GM06990 (cell line): ENCODE measurements at regions not wholly inside any gene's neighbourhood (a gene's known extent, or its start where the extent isn't known, plus 50 kb on each side); places are given as distances from the start of the nearest gene placed in this dataset.

Source experiments
- DNase-seq: peaks from one replicate; pipeline ENCODE4 v3.0.0-alpha.2; 2011; ENCODE audit not compliant: insufficient read length; ENCODE audit errors: extremely low read depth
- H3K27me3 ChIP-seq: replicated peaks from 2 replicates; pipeline ENCODE4 v1.6.0; 2011; ENCODE audit warnings: low read length; ENCODE audit not compliant: control insufficient read depth, insufficient read depth
- H3K36me3 ChIP-seq: 2 replicates; pipeline ENCODE4 v1.5.1; 2011; ENCODE audit warnings: low read length; ENCODE audit not compliant: control insufficient read depth, insufficient read depth
- H3K4me3 ChIP-seq: replicated peaks from 2 replicates; pipeline ENCODE4 v1.5.1; 2011; ENCODE audit warnings: low read depth, mild to moderate bottlenecking, control low read depth, low read length
- CTCF ChIP-seq: IDR thresholded peaks from 2 replicates; pipeline ENCODE4 v1.5.1; 2011; ENCODE audit warnings: low read length, control low read depth, mild to moderate bottlenecking, inconsistent platforms; ENCODE audit not compliant: insufficient read depth, poor library complexity, severe bottlenecking

- H3K36me3 ChIP-seq: no peaks in the 10 kb centered on the region
- TF ChIP-seq CTCF: no peak
Observed at GRCh38 chr7:131649003-131649541, 92.6 kb upstream of the PODXL start.

GRCh38 chr7:131648491-131648890 is 92.1 kb upstream of the PODXL start:
- DNase-seq: no peak
- no peak for TF ChIP-seq CTCF
- no peaks in the 10 kb centered on the region for H3K36me3 ChIP-seq
- no peaks in the 10 kb centered on the region; the same call in none of the 2 replicates for H3K27me3 ChIP-seq
- H3K4me3 ChIP-seq: no peak overlapping the region

More at GRCh38 chr7:131649003-131649541, 92.6 kb upstream of the PODXL start:
- no peak overlapping the region for H3K4me3 ChIP-seq
- H3K27me3 ChIP-seq: no peaks in the 10 kb centered on the region; the same call in none of the 2 replicates
- no peak for DNase-seq

- H3K27me3 ChIP-seq: no peaks in the 10 kb centered on the region; the same call in 1 of the 2 replicates
- DNase-seq: no peak
- no peaks in the 10 kb centered on the region for H3K36me3 ChIP-seq
- TF ChIP-seq CTCF: no peak
- H3K4me3 ChIP-seq: no peak overlapping the region
Observed at GRCh38 chr7:131646203-131646602, 89.8 kb upstream of the PODXL start.

- no peak for TF ChIP-seq CTCF
- DNase-seq: no peak
- H3K36me3 ChIP-seq: no peaks in the 10 kb centered on the region
- no peak overlapping the region for H3K4me3 ChIP-seq
- no peaks in the 10 kb centered on the region; the same call in 1 of the 2 replicates for H3K27me3 ChIP-seq
Observed at GRCh38 chr7:131642429-131642828, 86.0 kb upstream of the PODXL start.

- H3K4me3 ChIP-seq: no peak overlapping the region
- H3K27me3 ChIP-seq: no peaks in the 10 kb centered on the region; the same call in none of the 2 replicates
- DNase-seq: no peak
- no peak for TF ChIP-seq CTCF
- H3K36me3 ChIP-seq: no peaks in the 10 kb centered on the region
Observed at GRCh38 chr7:131640686-131641085, 84.3 kb upstream of the PODXL start.
